ENCODE measurements at regions not wholly inside any gene's neighbourhood (a gene's known extent, or its start where the extent isn't known, plus 50 kb on each side); places are given as distances from the start of the nearest gene placed in this dataset.

DNA sequence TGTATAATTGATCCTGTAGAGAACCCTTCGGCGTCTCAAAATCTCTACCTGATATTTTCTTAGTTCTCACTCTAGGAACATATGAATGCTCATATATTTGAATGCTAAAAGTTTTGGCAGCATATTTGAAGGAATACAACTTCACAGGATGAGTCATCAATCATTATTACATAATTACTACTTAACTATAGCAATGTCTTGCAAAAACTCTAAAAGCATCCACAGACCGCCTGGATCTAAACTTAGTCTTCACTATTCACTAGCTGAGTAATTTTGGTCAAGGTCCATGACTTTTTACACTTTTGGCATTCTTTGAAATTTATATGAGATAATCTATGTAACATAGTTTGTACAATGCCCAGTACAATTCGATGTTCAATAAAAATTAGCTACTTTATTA is 194.7 kb downstream of the DTHD1 start:
- Histone ChIP-seq H3K4me3 (no peak overlapping the region), H3K9me3 (ENCODE audit: low read depth) (no peaks in the 10 kb centered on the region), H3K27ac (no peak overlapping the region), H3K4me1 (ENCODE audit: low read depth) (no peaks in the 10 kb centered on the region), H3K27me3 (no peaks in the 10 kb centered on the region), H3K36me3 (no peaks in the 10 kb centered on the region)
- TF ChIP-seq CTCF (IDR thresholded peaks at IDR 0.05; ENCODE audit: low read depth, low read length), result no peak
- no peak for DNase-seq (ENCODE audit: low read depth in 1 of 2, low spot score in 1 of 2)

DNA sequence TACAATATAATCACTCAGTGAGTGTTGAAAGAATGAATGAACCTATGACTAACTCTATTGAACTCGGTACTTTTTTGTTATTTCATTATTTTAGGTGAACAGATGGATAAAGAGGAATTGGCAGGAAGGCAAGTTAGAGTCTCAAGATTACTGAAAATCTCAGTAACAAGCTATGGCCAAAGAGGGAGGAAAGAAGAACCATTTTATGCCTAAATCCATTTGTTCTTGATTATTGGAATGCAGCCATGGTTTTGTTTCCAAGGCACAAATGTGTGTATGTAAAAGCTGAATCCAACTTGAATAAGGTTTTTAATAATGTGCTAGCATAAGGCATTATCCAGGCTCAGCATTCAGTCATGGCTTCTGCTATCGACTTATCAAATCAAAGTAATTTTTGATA is 196.4 kb downstream of the DTHD1 start:
- H3K36me3 ChIP-seq, result no peaks in the 10 kb centered on the region
- no peak for DNase-seq (ENCODE audit: low read depth in 1 of 2, low spot score in 1 of 2)
- H3K27me3 ChIP-seq, result no peaks in the 10 kb centered on the region
- H3K4me3 ChIP-seq, result no peak overlapping the region
- H3K27ac ChIP-seq, result no peak overlapping the region
- no peaks in the 10 kb centered on the region for H3K4me1 ChIP-seq (ENCODE audit: low read depth)
- TF ChIP-seq CTCF (IDR thresholded peaks at IDR 0.05; ENCODE audit: low read depth, low read length), result no peak
- H3K9me3 ChIP-seq (ENCODE audit: low read depth), result no peaks in the 10 kb centered on the region

GRCh38 chr4:36485885-36486284 is 204.5 kb downstream of the DTHD1 start:
- Histone ChIP-seq H3K4me1 (ENCODE audit: low read depth) (peaks cover 6% of the 10 kb centered on the region), H3K4me3 (no peak overlapping the region), H3K9me3 (ENCODE audit: low read depth) (no peaks in the 10 kb centered on the region), H3K27ac (no peak overlapping the region), H3K27me3 (no peaks in the 10 kb centered on the region), H3K36me3 (no peaks in the 10 kb centered on the region)
- no peak for DNase-seq (ENCODE audit: low read depth in 1 of 2, low spot score in 1 of 2)
- TF ChIP-seq CTCF (IDR thresholded peaks at IDR 0.05; ENCODE audit: low read depth, low read length), result no peak

- no peak overlapping the region for H3K27ac ChIP-seq
- TF ChIP-seq CTCF (IDR thresholded peaks at IDR 0.05; ENCODE audit: low read depth, low read length), result no peak
- H3K4me3 ChIP-seq, result no peak overlapping the region
- H3K9me3 ChIP-seq (ENCODE audit: low read depth), result no peaks in the 10 kb centered on the region
- no peak for DNase-seq (ENCODE audit: low read depth in 1 of 2, low spot score in 1 of 2)
- peaks cover 6% of the 10 kb centered on the region for H3K4me1 ChIP-seq (ENCODE audit: low read depth)
- no peaks in the 10 kb centered on the region for H3K36me3 ChIP-seq
- no peaks in the 10 kb centered on the region for H3K27me3 ChIP-seq
Observed at GRCh38 chr4:36489798-36490197, 208.4 kb downstream of the DTHD1 start.

GRCh38 chr4:36492041-36492440 is 210.6 kb downstream of the DTHD1 start:
- Histone ChIP-seq H3K27ac (no peak overlapping the region), H3K9me3 (ENCODE audit: low read depth) (no peaks in the 10 kb centered on the region)

More at GRCh38 chr4:36492041-36492440, 210.6 kb downstream of the DTHD1 start:
- Histone ChIP-seq H3K27me3 (no peaks in the 10 kb centered on the region), H3K4me1 (ENCODE audit: low read depth) (peaks cover 6% of the 10 kb centered on the region), H3K36me3 (no peaks in the 10 kb centered on the region), H3K4me3 (no peak overlapping the region)
- DNase-seq (ENCODE audit: low read depth in 1 of 2, low spot score in 1 of 2), result peak in 1 of 2 donors; percentile 1
- TF ChIP-seq CTCF (IDR thresholded peaks at IDR 0.05; ENCODE audit: low read depth, low read length), result no peak
